IMR-90 (cell line): ENCODE measurements at regions not wholly inside any gene's neighbourhood (a gene's known extent, or its start where the extent isn't known, plus 50 kb on each side); places are given as distances from the start of the nearest gene placed in this dataset.

Source experiments
- ATAC-seq: fragments of 200-7000 bp; cut with Tn5 transposase; 2 replicates; pipeline ENCODE4 v1.9.1; 2020; ENCODE audit warnings: low read depth, mild to moderate bottlenecking, moderate library complexity
- BruUV-seq: library from RNA; stranded (reverse); fragments of 400-500 nt; replicated peaks from 2 replicates; lab custom pipeline; 2021; lab: Mats Ljungman, UMichigan
- CTCF ChIA-PET: fragments of 300-600 bp; formaldehyde crosslinking; extraction: SDS; loops from one replicate; lab custom pipeline; 2021; ENCODE audit warnings: antibody characterized with exemption; lab: Yijun Ruan, JAX
- POLR2A ChIA-PET: fragments of 300-600 bp; sonication (Branson Sonifier 250); formaldehyde crosslinking; loops from one replicate; lab custom pipeline; 2022; ENCODE audit warnings: antibody characterized with exemption; ENCODE audit not compliant: unreplicated experiment; lab: Charles Lee
- DNase-seq: peaks from one replicate; pipeline ENCODE4 v3.0.0; 2013
- H2AFZ ChIP-seq: replicated peaks from 2 replicates; pipeline ENCODE3; 2013; ENCODE audit warnings: low read length, mild to moderate bottlenecking; ENCODE audit not compliant: poor library complexity
- H2AK5ac ChIP-seq: 2 replicates; pipeline ENCODE4 v1.6.1; 2013; ENCODE audit warnings: low read depth, low read length, inconsistent platforms
- H2AK9ac ChIP-seq: replicated peaks from 2 replicates; pipeline ENCODE3; 2013; ENCODE audit warnings: mild to moderate bottlenecking, low read depth, low read length, moderate library complexity; ENCODE audit not compliant: poor library complexity
- H2BK120ac ChIP-seq: 2 replicates; pipeline ENCODE4 v1.6.1; 2013; ENCODE audit warnings: low read depth, low read length, inconsistent platforms
- H2BK15ac ChIP-seq: 3 replicates; pipeline ENCODE4 v1.6.1; 2013; ENCODE audit warnings: low read depth, low read length, inconsistent platforms
- H2BK20ac ChIP-seq: 2 replicates; pipeline ENCODE4 v1.6.1; 2013; ENCODE audit warnings: low read depth, mild to moderate bottlenecking, inconsistent platforms, low read length, moderate library complexity
- H2BK5ac ChIP-seq: 2 replicates; pipeline ENCODE4 v1.6.1; 2013; ENCODE audit warnings: mild to moderate bottlenecking, low read depth, low read length, inconsistent platforms; ENCODE audit not compliant: poor library complexity, severe bottlenecking
- H3K14ac ChIP-seq: replicated peaks from 2 replicates; pipeline ENCODE4 v1.6.1; 2013; ENCODE audit warnings: low read depth, low read length, inconsistent platforms
- H3K18ac ChIP-seq: 2 replicates; pipeline ENCODE4 v1.6.1; 2013; ENCODE audit warnings: low read depth, low read length, control low read depth
- H3K23ac ChIP-seq: 2 replicates; pipeline ENCODE4 v1.6.1; 2013; ENCODE audit warnings: low read depth, low read length, inconsistent platforms
- H3K27ac ChIP-seq: 2 replicates; pipeline ENCODE4 v1.5.1; 2013; ENCODE audit warnings: mild to moderate bottlenecking, control low read depth, low read length; ENCODE audit not compliant: insufficient read depth
- H3K27me3 ChIP-seq: 2 replicates; pipeline ENCODE4 v1.6.1; 2013; ENCODE audit warnings: low read length; ENCODE audit not compliant: control insufficient read depth, insufficient read depth
- H3K36me3 ChIP-seq: 2 replicates; pipeline ENCODE4 v1.6.1; 2013; ENCODE audit warnings: low read length, mixed read lengths; ENCODE audit not compliant: control insufficient read depth, insufficient read depth
- H3K4ac ChIP-seq: 2 replicates; pipeline ENCODE4 v1.6.1; 2013; ENCODE audit warnings: low read depth, low read length, inconsistent platforms
- H3K4me1 ChIP-seq: 2 replicates; pipeline ENCODE4 v1.6.1; 2013; ENCODE audit warnings: low read length, mixed read lengths; ENCODE audit not compliant: control insufficient read depth, insufficient read depth
- H3K4me2 ChIP-seq: 2 replicates; pipeline ENCODE4 v1.6.1; 2013; ENCODE audit warnings: low read depth, mild to moderate bottlenecking, control low read depth, low read length, moderate library complexity
- H3K4me3 ChIP-seq: 2 replicates; pipeline ENCODE4 v1.5.1; 2013; ENCODE audit warnings: low read depth, mild to moderate bottlenecking, control low read depth, low read length, moderate library complexity; ENCODE audit not compliant: insufficient read depth
- H3K56ac ChIP-seq: 2 replicates; pipeline ENCODE4 v1.6.1; 2013; ENCODE audit warnings: low read length, inconsistent platforms; ENCODE audit not compliant: insufficient read depth; ENCODE audit errors: extremely low read depth
- H3K79me1 ChIP-seq, 2 experiments: 2 replicates each; pipeline ENCODE4 v1.6.1; 2013; ENCODE audit warnings: low read length in 2 of 2, inconsistent platforms in 1 of 2, low read depth in 1 of 2
- H3K9ac ChIP-seq: 2 replicates; pipeline ENCODE4 v1.6.1; 2013; ENCODE audit warnings: low read depth, low read length, control low read depth
- H3K9me1 ChIP-seq: 2 replicates; pipeline ENCODE4 v1.6.1; 2013; ENCODE audit warnings: low read length, inconsistent platforms; ENCODE audit not compliant: insufficient read depth
- H3K9me3 ChIP-seq: 2 replicates; pipeline ENCODE4 v1.6.1; 2013; ENCODE audit warnings: low read length; ENCODE audit not compliant: control insufficient read depth, insufficient read depth
- H4K20me1 ChIP-seq: 2 replicates; pipeline ENCODE4 v1.6.1; 2013; ENCODE audit warnings: low read length, inconsistent platforms; ENCODE audit not compliant: insufficient read depth
- H4K5ac ChIP-seq: 2 replicates; pipeline ENCODE4 v1.6.1; 2013; ENCODE audit warnings: mild to moderate bottlenecking, low read depth, low read length, control low read depth
- H4K8ac ChIP-seq, 2 experiments: 2 replicates each; pipeline ENCODE4 v1.6.1; 2013; ENCODE audit warnings: low read depth in 2 of 2, low read length in 2 of 2, control low read depth in 1 of 2, inconsistent platforms in 1 of 2
- H4K91ac ChIP-seq: 2 replicates; pipeline ENCODE4 v1.6.1; 2013; ENCODE audit warnings: low read depth, low read length, inconsistent platforms; ENCODE audit not compliant: insufficient read depth
- ELK1 ChIP-seq: fragments of 150-350 bp; IDR thresholded peaks from 2 replicates; pipeline ENCODE4 v1.6.1; 2016; ENCODE audit warnings: low read depth, mild to moderate bottlenecking, low read length, moderate library complexity, borderline replicate concordance
- MAFK ChIP-seq: IDR thresholded peaks from 2 replicates; pipeline ENCODE4 v1.6.1; 2012; ENCODE audit warnings: low read depth, low read length, improper control_type of control experiment
- MAZ ChIP-seq: IDR thresholded peaks from 2 replicates; pipeline ENCODE4 v1.6.1; 2012; ENCODE audit warnings: low read depth, mild to moderate bottlenecking, low read length, improper control_type of control experiment, moderate library complexity, borderline replicate concordance
- WGBS, 2 experiments: methylation state at CpG; one replicate each; pipeline versions ENCODE4 v1.1.5 to v1.1.7; 2013; ENCODE audit warnings: missing lambda C conversion rate in 2 of 2; ENCODE audit not compliant: insufficient read length in 1 of 2; ENCODE audit errors: extremely low coverage in 2 of 2; 5-methylcytosine and 5-hydroxymethylcytosine counted together
- dilution Hi-C: fragments of 300-500 bp; cut with HindIII; formaldehyde crosslinking; loops from one replicate; pipeline ENCODE4 v1.14.3; 2018; ENCODE audit warnings: low sequenced_read_pairs; ENCODE audit not compliant: unreplicated experiment
- in situ Hi-C: fragments of 300-500 bp; cut with MboI; formaldehyde crosslinking; loops from 3 replicates; pipeline ENCODE4 v1.14.3; 2019; ENCODE audit warnings: low sequenced_read_pairs, inconsistent platforms, mixed read lengths
- intact Hi-C: fragments of 100-400 bp; cut with micrococcal nuclease; formaldehyde crosslinking; loops from 2 replicates; pipeline ENCODE4 v1.10.0; 2022
- TF ChIP-seq, protein P1 (sequence below): fragments of 150-350 bp; IDR thresholded peaks from 2 replicates; pipeline ENCODE4 v1.6.1; 2017; ENCODE audit warnings: mild to moderate bottlenecking, antibody characterized with exemption, low read length, low read depth

GRCh38 chr6:84409911-84410310 lies 182.5 kb upstream of the CEP162 start:
- no peak overlapping the region for H3K4me3 ChIP-seq
- H3K4ac ChIP-seq, result no peak overlapping the region
- no peak overlapping the region for H2BK20ac ChIP-seq
- no peak overlapping the region for H2AK9ac ChIP-seq
- no peak overlapping the region for H2BK120ac ChIP-seq
- peaks cover 2% of the 10 kb centered on the region; the same call in 1 of the 2 replicates for H3K27me3 ChIP-seq
- H3K56ac ChIP-seq, result no peak overlapping the region
- no peaks in the 10 kb centered on the region for H3K36me3 ChIP-seq
- H3K79me1 ChIP-seq, result no peaks in the 10 kb centered on the region
- no peak overlapping the region for H2AK5ac ChIP-seq
- no peak overlapping the region for H3K18ac ChIP-seq
- H4K20me1 ChIP-seq, result no peaks in the 10 kb centered on the region
- no peaks in the 10 kb centered on the region for H3K9me1 ChIP-seq
- TF ChIP-seq, protein P1, sequence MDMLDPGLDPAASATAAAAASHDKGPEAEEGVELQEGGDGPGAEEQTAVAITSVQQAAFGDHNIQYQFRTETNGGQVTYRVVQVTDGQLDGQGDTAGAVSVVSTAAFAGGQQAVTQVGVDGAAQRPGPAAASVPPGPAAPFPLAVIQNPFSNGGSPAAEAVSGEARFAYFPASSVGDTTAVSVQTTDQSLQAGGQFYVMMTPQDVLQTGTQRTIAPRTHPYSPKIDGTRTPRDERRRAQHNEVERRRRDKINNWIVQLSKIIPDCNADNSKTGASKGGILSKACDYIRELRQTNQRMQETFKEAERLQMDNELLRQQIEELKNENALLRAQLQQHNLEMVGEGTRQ, result no peak
- TF ChIP-seq MAZ (no peak), MAFK (no peak), ELK1 (no peak)
- no peak overlapping the region for H4K5ac ChIP-seq
- no peak overlapping the region for H2BK15ac ChIP-seq
- no peak overlapping the region for H3K14ac ChIP-seq
- H3K9ac ChIP-seq, result no peak overlapping the region
- H4K91ac ChIP-seq, result no peak overlapping the region
- no peak overlapping the region for H3K4me2 ChIP-seq
- H2AFZ ChIP-seq, result no peak overlapping the region
- no CpG with 5 or more reads among the region's 1 CpG for WGBS, 2 experiments
- intact Hi-C loops, result no loop called here
- ChIA-PET CTCF (interaction anchor here (0.5 kb wide), 1 partner anchor 515 kb away, joined by 3 read pairs; no protein-coding TSS in a partner anchor), POLR2A (no interaction called here)
- no peak overlapping the region for H2BK5ac ChIP-seq
- H3K27ac ChIP-seq, result no peak overlapping the region
- H4K8ac ChIP-seq, result no peak overlapping the region
- dilution Hi-C loops, result no loop called here
- DNase-seq, result no peak
- no TSS peak for BruUV-seq
- no peaks in the 10 kb centered on the region for H3K9me3 ChIP-seq
- in situ Hi-C loops, result no loop called here
- H3K4me1 ChIP-seq, result no peaks in the 10 kb centered on the region
- no peak for ATAC-seq
- H3K23ac ChIP-seq, result no peak overlapping the region
